GM12891 (cell line): ENCODE measurements at regions not wholly inside any gene's neighbourhood (a gene's known extent, or its start where the extent isn't known, plus 50 kb on each side); places are given as distances from the start of the nearest gene placed in this dataset.

ENCODE experiments used
- POLR2A ChIP-seq: IDR thresholded peaks from 2 replicates; pipeline ENCODE4 v1.6.1; 2011; ENCODE audit warnings: low read depth, low read length, control low read depth
- POLR2AphosphoS5 ChIP-seq: IDR thresholded peaks from 2 replicates; pipeline ENCODE4 v1.6.1; 2011; ENCODE audit warnings: low read depth, low read length, control low read depth
- POU2F2 ChIP-seq: IDR thresholded peaks from 2 replicates; pipeline ENCODE4 v1.6.1; 2011; ENCODE audit warnings: low read depth, mild to moderate bottlenecking, control low read depth, low read length, moderate library complexity
- TAF1 ChIP-seq: IDR thresholded peaks from 2 replicates; pipeline ENCODE4 v1.6.1; 2011; ENCODE audit warnings: low read depth, low read length, control low read depth

DNA sequence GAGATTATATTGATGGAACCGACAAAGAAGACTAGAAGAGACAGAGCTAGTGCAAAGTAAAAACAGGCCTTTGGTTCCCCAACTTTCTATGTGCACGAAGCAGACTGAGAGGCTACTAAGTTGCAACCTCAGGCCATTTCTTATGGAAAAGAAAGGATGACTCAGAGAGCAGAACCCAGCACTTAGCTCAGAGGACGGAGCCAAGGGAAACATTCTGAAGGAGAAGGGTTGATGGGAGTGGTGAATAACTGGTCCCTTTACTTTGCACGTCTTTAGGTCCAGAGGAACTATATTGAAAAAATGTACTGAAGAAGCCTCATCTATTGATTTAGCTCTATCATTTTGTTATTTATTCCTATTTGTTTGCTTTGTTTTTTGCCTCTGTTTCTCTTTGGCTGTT is 182.1 kb downstream of the CPE start:
- TF ChIP-seq POU2F2: no peak
- no peak for TF ChIP-seq POLR2A
- TF ChIP-seq POLR2AphosphoS5: no peak
- no peak for TF ChIP-seq TAF1
